Putamen (tissue), 1 donor: ENCODE measurements at regions not wholly inside any gene's neighbourhood (a gene's known extent, or its start where the extent isn't known, plus 50 kb on each side); places are given as distances from the start of the nearest gene placed in this dataset.
A peak's percentile ranks its signal among the peaks of the same experiment; 100 is the strongest.
"Not testable (repeated sequence)": the region's sequence is repeated elsewhere in the genome, so short reads cannot be mapped to it uniquely, and the experiment has no call there.

ENCODE experiments used
- DNase-seq: peaks from one replicate; pipeline ENCODE4 v3.0.0-alpha.2; 2016; ENCODE audit warnings: low spot score

DNA sequence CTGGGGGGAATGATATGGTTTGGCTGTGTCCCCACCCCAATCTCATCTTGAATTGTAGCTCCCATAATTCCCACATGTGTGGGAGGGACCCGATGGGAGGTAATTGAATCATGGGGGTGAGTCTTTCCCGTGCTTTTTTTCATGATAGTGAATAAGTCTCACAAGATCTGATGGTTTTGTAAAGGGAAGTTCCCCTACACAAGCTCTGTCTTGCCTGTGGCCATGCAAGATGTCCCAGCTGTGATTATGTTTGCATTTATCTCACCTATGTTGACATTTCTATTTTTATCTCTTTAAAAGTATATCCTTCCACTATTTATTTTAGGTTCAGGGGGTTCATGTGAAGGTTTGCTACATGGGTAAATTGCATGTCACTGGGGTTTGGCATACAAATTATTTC lies 323.9 kb upstream of the GLI3 start:
- DNase-seq: no peak

DNA sequence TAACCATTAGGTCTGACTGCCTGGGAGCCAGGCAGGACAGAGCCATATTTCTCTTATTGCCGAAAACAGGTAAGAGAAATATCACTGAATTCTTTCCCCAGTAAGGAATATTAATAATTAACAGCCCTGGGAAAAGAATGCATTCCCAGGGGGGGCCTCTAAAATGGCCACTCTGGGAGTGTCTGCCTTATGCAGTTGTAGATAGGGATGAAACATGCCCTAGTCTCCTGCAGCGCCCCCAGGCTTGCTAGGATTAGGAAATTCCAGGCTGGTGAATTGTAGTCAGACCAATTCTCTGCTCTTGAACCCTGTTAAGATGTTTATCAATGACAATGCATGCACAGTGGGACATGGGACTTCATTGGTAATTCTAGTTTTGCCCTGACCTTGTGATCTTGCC lies 317.9 kb upstream of the GLI3 start:
- not testable (repeated sequence) for DNase-seq

- no peak for DNase-seq
These were observed 315.2 kb upstream of the GLI3 start for GRCh38 chr7:42552227-42552626.

GRCh38 chr7:42550706-42551470 lies 313.9 kb upstream of the GLI3 start:
- DNase-seq: no peak

- DNase-seq: no peak
These were observed 313.0 kb upstream of the GLI3 start for GRCh38 chr7:42549866-42550485.

GRCh38 chr7:42548816-42549611 lies 312.0 kb upstream of the GLI3 start:
- DNase-seq: no peak

DNA sequence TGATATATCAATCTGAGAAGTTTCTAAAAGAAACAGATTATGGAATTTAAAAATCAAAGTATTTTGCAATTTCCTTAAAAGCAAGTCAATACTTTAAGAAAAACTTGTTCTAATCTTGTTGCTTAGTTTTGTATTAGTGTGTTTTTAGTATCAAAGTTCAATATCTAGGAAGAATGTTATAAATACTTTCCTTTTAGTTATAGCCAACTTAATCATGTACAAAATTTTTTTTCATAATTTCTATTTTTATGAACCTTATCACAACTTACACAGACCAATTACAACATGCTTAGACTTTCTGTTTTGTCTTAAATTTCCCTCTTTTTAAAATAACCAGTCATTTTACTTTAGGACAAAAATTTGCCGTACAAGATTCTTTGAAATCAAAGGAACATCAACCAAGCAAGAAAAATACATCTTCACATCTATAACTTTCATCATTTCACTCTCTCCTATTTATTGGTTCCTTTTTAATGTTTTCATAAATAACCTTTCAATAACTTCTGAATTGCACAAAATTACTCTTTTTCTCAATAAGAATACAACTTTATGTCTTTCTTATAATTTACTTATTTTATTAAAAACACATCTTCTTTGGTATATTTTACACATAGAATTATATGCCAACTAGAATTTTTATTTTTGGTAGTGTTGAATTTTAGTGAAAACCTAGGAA lies 308.2 kb upstream of the GLI3 start:
- no peak for DNase-seq

GRCh38 chr7:42543953-42544352 lies 306.9 kb upstream of the GLI3 start:
- no peak for DNase-seq

DNA sequence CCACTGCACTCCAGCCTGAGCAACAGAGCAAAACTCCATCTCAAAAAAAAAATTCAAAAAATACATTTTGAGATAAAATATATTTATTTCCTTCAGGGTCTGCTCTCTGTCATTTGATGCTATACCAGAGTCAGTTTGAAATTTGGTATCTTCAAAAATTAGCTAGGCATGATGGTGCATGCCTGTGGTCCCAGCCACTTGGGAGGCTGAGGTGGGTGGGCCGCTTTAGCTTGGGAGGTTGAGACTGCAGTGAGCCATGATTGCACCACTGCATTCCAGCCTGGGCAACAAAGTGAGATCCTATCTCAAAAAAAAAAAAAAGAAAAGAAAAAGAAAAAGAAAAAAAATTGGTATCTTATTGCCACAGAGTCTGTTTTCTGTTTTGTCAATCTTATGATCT lies 305.4 kb upstream of the GLI3 start:
- not testable (repeated sequence) for DNase-seq

- no peak for DNase-seq
These were observed 297.4 kb upstream of the GLI3 start for GRCh38 chr7:42534441-42534840.

DNA sequence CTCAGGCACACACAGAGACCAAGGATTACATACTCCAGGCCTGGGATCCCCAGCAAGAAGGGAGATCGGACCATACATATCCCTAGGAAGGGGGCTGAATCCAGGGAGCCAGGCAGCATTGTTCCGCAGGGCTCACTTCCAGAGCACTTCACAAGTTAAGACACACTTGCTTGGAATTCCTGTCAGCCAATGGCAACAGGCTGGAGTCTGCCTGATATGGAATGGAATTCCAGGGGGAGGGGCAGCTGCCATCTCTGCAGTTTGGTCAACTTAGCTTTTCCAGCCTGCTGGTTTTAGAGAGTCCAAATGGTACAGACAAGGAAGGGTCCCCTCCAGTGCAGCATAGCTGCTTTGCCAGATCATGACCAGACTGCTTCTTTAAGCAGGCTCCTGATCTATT lies 290.0 kb upstream of the GLI3 start:
- no peak for DNase-seq

DNA sequence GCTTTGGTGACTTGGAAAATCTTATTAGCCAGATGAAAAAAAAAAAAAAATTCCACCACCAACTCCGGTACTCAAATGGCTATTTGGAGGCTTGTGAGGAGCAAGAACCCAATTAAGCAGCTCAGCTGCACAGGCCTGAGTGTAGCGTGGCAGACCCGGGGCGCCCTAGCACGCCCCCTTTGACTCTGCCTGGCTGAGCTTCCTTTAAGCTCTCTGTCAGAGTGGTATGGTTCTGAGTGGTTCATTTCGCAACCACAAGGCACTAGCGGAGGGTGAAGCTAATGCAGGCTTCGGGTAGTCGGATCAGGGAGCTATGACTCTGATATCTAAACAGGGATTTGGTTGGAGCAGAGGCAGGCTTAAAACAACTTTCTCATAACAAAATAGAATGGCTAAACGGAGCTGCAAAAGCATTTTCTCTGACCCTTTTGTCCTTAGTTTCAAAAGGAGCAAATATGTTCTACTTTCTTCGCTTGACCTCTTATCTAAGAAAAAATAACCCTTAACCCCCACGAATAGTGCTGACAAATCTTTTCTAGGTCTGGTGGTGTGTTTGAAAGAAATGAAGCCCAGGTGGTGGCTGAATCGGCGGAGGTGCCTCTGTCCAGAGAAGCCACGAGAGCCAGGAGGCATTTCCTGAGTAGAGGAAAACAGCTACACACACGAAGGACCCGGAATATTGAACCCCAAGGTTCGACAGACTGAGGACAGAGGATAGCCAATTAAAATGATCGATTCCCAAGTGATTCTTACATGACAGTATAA lies 285.4 kb upstream of the GLI3 start:
- DNase-seq: no peak

DNA sequence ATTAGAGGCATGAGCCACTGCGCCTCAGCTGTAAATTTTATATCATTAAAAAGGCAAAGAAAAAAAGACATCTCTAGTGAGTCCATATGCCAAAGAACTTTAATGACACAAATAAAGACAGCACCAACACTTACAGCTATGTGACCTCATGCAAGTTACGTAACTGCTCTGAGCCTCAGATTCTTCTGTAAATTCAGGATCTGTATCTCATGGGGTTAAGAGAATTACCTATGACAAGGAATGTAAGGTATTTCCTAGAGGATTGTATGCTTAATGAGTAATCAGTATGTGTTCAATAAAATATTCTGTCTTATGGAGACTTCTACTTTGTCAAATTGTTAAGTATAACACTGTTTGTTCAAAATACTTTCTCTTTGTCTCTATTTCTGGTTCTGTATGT lies 274.0 kb upstream of the GLI3 start:
- no peak for DNase-seq

DNA sequence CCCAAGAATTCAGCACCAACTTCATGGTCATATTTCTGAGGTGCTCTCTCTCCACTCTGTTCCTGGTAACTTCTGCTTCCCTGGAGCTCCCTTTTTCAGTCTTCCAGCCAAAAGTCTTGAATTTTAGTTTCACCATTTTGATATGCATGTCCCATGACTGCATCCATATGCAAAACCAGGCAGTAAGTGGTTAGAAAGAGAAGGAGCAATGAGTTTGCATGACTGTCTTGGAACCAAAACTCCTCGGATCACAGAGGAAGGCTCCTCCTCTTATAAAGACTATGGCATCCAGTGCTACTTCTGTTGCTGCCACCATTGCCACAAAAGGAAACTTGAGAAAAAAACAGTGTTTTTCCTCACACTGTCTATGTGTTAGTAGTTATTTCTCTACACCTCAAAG lies 269.1 kb upstream of the GLI3 start:
- no peak for DNase-seq

- no peak for DNase-seq
These were observed 265.0 kb upstream of the GLI3 start for GRCh38 chr7:42502022-42502421.

DNA sequence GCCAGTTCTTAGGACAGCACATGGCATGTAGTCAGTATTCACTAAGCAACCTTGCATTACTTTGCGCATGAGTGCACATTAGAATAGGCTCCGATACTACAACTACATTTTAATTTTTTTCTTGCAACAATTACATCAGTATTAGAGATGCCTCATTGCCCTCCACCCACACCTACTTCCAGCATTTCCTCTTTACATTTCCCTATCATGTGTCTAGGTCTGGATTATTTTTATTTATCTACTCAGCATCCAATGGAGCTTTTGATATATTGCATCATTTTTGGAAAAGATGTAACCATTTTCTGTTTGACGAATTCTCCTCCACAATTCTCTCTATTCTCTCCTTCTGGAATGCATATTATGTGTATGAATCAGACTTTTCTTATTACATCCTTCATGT lies 258.2 kb upstream of the GLI3 start:
- DNase-seq: no peak

DNA sequence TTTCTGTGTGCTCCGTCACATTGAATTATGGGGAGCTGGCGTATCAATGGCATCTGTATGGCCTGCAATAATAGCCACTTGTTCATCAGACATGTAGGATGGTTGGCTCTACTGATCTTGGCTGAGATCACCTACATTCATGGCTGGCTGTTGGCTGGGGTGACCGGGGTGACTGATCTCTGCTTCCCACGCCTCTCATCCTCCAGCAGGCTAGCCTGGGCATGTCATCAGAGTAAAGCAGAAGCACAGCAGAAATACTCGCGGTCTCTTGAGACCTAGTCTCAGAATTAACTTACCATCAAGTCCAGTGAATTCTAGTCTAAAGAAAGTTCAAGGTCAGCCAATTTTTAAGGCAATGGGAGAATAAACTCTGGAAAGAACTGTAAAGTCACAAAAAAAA lies 257.7 kb upstream of the GLI3 start:
- DNase-seq: peak; percentile 3

GRCh38 chr7:42494199-42494710 lies 257.2 kb upstream of the GLI3 start:
- DNase-seq: no peak

GRCh38 chr7:42493436-42494198 lies 256.6 kb upstream of the GLI3 start:
- peak; percentile 45 for DNase-seq

DNA sequence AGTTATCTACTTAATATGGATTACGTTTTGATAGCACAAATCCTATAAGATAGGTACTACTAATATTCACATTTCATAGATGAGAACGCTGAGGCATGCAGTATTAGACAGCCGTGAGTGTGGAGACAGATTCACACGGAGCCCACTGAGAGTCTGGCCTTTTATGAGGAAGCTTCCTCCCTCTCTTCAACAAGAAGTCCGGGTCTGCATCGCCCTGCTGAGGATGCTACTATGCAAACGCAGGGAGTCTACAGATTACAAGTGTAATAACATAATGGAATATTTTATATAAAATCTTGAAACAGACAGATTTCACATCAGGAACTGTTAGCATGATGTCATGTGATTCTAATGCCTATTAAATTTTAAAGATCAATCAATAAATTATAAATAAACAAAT lies 255.9 kb upstream of the GLI3 start:
- DNase-seq: peak; percentile 4

- DNase-seq: no peak
These were observed 254.1 kb upstream of the GLI3 start for GRCh38 chr7:42491106-42491505.
